ENCODE measurements at regions not wholly inside any gene's neighbourhood (a gene's known extent, or its start where the extent isn't known, plus 50 kb on each side); places are given as distances from the start of the nearest gene placed in this dataset.

DNA sequence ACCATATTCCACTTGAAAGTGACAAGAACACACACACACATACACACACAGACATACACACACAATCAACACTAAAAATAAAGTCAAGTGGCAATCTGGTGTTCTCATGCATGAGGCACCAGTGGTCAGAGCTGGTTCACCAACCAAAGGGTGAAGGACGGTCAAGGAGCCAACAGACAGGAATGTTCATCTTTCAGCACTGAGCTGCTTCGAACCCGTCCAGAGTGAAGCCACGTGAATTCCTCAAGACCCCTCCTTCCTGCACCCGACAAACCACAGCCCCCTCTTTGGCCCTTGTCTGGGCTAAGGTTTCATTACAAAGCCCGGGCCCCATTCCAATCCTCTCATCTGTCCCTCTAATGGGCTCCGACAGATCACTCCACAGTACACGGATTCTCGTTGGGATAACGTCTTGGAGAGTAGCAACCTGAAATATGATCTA, 84.5 kb upstream of the SMIM23 start:
- TF ChIP-seq CTCF (IDR thresholded peaks at IDR 0.05; ENCODE audit: control extremely low read depth in 1 of 3, insufficient read depth in 1 of 3, low read depth in 1 of 3, low read length in 3 of 3): no peak
- TF ChIP-seq KDM1A (IDR thresholded peaks at IDR 0.05; ENCODE audit: borderline replicate concordance, low read length): no peak
- TF ChIP-seq CHD2 (IDR thresholded peaks at IDR 0.05; ENCODE audit: low read length): no peak
- TF ChIP-seq SP2 (IDR thresholded peaks at IDR 0.05; ENCODE audit: low read length): no peak
- no peak for TF ChIP-seq POLR2A (IDR thresholded peaks at IDR 0.05; ENCODE audit: control extremely low read depth in 1 of 2, low read depth in 2 of 2, low read length in 2 of 2)
- no peak for TF ChIP-seq TEAD4 (IDR thresholded peaks at IDR 0.05; ENCODE audit: low read depth, low read length)
- no peak for TF ChIP-seq RAD21 (IDR thresholded peaks at IDR 0.05 in 1 of 2, conservative IDR thresholded peaks at IDR 0.05 in 1 of 2; ENCODE audit: low read depth in 2 of 2, low read length in 2 of 2)
- no peak for TF ChIP-seq ATF2 (IDR thresholded peaks at IDR 0.05; ENCODE audit: low read length)

All from H1 (cell line).